ENCODE measurements at regions not wholly inside any gene's neighbourhood (a gene's known extent, or its start where the extent isn't known, plus 50 kb on each side); places are given as distances from the start of the nearest gene placed in this dataset.
A peak's percentile ranks its signal among the peaks of the same experiment; 100 is the strongest.
"Not testable (repeated sequence)": the region's sequence is repeated elsewhere in the genome, so short reads cannot be mapped to it uniquely, and the experiment has no call there.

DNA sequence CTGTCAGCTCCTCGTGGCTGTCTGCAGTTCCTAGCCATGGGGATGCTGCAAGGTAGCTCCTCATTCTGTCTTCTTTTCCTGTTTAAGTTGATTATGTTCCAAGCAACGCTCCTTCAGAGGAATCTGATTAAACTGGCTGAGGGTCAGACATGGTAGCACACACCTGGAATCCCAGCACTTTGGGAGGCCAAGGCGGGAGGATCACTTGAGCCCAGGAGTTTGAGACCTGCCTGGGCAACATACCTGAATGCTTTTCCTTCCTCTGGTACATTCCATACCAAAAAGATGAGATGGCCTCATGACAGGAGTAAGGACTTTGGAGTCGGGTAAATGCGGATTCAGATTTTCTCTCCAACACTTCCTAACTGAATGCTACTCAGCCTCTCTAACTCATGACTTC is 246.8 kb upstream of the JARID2 start:
- Mint-ChIP-seq H3K27ac (no peak overlapping the region), H3K4me1 (no peaks in the 10 kb centered on the region), H3K27me3 (ENCODE audit: low read depth in 3 of 3) (peaks cover 0 to 4% (median 3%) of the 10 kb centered on the region in 3 donors), H3K36me3 (no peaks in the 10 kb centered on the region), H3K4me3 (no peak overlapping the region), H3K9me3 (no peaks in the 10 kb centered on the region)
- DNase-seq, result no peak

DNA sequence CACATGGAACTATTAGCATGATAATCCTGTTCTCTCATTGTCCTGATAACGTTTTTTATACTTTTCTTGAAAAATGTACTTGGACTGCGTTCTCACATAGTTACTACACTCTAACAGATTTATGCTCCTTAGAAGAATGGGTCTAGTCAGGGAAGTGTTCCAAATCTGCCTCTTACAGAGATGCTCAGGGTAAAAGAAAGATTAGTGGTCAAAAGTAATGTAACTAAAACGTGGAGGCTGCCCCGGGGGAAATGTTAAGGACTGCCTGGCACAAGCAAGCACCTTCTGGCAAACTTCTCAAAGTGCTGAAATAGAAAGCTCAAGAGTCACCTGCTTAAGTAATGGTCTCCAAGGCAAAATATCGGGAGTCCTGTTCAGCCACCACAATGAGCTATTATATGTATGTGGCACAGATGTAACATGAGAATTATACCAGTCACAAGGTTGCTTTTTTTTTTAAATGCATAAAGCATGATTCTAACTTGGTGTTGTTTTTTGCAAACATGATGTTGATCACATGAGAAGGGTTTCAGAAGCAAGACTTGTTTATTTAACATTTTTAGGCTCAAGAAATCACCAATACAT is 244.5 kb upstream of the JARID2 start:
- H3K4me1 Mint-ChIP-seq, result no peaks in the 10 kb centered on the region
- H3K4me3 Mint-ChIP-seq, result no peak overlapping the region
- no peak overlapping the region for H3K27ac Mint-ChIP-seq
- H3K36me3 Mint-ChIP-seq, result no peaks in the 10 kb centered on the region
- H3K27me3 Mint-ChIP-seq (ENCODE audit: low read depth in 3 of 3), result peaks cover 1 to 4% (median 3%) of the 10 kb centered on the region in 3 donors
- DNase-seq, result no peak
- H3K9me3 Mint-ChIP-seq, result no peaks in the 10 kb centered on the region

DNA sequence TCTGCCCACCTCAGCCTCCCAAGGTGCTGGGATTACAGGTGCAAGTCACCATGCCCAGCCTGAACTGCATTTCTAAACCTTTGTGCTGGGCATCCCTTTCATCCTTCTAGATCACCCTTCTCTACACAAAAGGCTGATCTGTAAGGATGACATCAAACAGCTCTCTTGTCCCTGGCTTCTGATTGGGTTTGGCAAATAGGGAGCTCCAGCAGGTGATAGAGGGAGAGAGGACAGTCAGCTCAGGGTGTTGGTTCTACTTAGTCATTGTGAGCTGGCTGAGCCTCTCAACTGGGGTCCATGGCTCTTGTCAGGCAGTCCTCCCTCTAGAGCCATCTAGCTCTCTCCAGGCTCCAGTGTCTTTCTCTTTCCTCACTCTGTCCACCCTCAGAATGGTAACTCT is 237.6 kb upstream of the JARID2 start:
- Mint-ChIP-seq H3K27ac (no peak overlapping the region), H3K4me3 (no peak overlapping the region), H3K36me3 (peaks cover 0 to 8% (median 0%) of the 10 kb centered on the region in 3 donors), H3K9me3 (no peaks in the 10 kb centered on the region), H3K27me3 (ENCODE audit: low read depth in 3 of 3) (peaks cover 3 to 5% (median 3%) of the 10 kb centered on the region in 3 donors), H3K4me1 (no peaks in the 10 kb centered on the region)
- no peak for DNase-seq

DNA sequence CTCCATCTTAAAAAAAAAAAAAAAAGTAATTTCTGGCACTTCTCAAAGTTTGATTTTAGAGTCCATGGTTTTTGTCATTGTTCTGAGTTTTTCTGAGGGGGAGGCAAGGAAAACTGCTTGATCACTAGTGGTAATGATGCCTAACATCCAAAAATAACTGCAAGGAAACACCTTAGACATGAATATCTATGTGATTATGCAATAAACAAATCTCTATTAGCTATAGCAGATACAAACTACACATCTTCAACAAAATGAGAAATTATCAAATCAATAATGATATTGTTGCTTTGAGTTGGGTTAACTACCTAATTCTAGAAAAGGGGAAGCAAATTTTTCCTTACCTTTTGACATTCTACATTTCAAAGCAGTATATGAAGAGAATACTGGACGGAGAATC is 230.9 kb upstream of the JARID2 start:
- Mint-ChIP-seq H3K4me1 (no peaks in the 10 kb centered on the region), H3K9me3 (no peaks in the 10 kb centered on the region), H3K4me3 (no peak overlapping the region), H3K27me3 (ENCODE audit: low read depth in 3 of 3) (peaks cover 0 to 6% (median 3%) of the 10 kb centered on the region in 3 donors), H3K27ac (no peak overlapping the region), H3K36me3 (peaks cover 0 to 5% (median 0%) of the 10 kb centered on the region in 3 donors)
- no peak for DNase-seq

DNA sequence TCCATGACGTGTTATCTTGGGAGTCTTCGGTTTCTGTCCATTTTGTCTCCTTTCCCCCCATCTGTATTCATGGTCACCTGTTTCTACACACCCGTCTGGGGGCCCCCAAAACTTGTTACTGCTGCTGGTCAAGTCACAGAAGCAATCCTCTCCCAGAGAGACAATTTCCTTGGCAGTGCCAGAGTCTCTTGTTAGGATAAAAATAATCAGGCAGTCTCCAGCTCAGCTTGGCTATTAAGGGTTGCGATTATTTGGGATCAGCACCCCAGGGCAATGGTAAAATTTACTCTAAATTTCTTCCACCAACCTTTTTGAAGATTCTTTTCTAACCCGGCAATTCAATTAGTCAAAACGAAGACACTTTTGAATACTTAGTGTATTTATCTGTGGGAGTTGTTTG is 229.1 kb upstream of the JARID2 start:
- Mint-ChIP-seq H3K4me3 (no peak overlapping the region), H3K27ac (no peak overlapping the region), H3K27me3 (ENCODE audit: low read depth in 3 of 3) (peaks cover 0 to 9% (median 0%) of the 10 kb centered on the region in 3 donors), H3K36me3 (no peaks in the 10 kb centered on the region), H3K4me1 (peaks cover 9% of the 10 kb centered on the region in 2 donors), H3K9me3 (no peaks in the 10 kb centered on the region)
- DNase-seq, result no peak

DNA sequence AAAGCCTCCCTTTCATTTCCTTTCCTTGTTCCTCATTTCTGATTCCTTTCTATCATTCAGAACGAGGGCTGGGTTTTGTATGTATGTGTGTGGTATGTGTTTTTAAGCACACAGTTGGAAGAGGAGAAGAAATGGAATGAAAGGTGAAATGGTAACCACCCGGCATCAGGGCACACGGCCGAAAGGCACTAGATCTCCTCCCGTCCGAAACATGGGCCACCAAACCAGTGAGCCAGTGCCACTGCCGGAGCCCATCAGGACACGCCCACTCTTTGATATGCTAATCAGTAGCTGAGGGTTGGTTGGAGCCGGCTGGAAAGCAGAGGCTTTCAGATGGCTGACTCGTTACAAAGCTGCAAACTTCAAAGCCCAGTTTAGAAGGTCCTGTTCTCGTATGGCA is 228.6 kb upstream of the JARID2 start:
- Mint-ChIP-seq H3K27me3 (ENCODE audit: low read depth in 3 of 3) (peaks cover 0 to 11% (median 0%) of the 10 kb centered on the region in 3 donors), H3K4me3 (no peak overlapping the region), H3K9me3 (no peaks in the 10 kb centered on the region), H3K27ac (no peak overlapping the region), H3K36me3 (no peaks in the 10 kb centered on the region), H3K4me1 (peaks cover 13% of the 10 kb centered on the region in 2 donors)
- DNase-seq, result no peak

DNA sequence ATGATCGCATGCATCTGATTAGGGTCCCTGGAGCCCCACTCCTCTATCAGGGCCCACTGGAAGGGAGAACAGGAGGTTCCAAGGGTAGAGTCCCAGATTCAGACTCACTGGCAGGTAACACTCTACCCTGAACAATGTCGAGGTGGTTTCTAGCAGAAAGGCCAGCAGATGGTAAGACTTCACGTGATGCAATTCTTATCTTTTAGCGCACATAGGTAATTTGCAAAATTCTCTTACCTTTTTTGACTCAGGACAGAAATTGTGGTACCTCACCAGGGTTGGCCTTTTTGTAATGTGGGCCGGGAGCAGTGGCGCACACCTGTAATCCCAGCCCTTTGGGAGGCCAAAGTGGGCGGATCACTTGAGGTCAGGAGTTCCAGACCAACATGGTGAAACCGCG is 228.1 kb upstream of the JARID2 start:
- DNase-seq, result no peak
- no peak overlapping the region for H3K4me3 Mint-ChIP-seq
- no peaks in the 10 kb centered on the region for H3K36me3 Mint-ChIP-seq
- no peaks in the 10 kb centered on the region for H3K9me3 Mint-ChIP-seq
- no peak overlapping the region for H3K27ac Mint-ChIP-seq
- peaks cover 16 to 18% of the 10 kb centered on the region in 2 donors for H3K4me1 Mint-ChIP-seq
- peaks cover 0 to 11% (median 0%) of the 10 kb centered on the region in 3 donors for H3K27me3 Mint-ChIP-seq (ENCODE audit: low read depth in 3 of 3)

DNA sequence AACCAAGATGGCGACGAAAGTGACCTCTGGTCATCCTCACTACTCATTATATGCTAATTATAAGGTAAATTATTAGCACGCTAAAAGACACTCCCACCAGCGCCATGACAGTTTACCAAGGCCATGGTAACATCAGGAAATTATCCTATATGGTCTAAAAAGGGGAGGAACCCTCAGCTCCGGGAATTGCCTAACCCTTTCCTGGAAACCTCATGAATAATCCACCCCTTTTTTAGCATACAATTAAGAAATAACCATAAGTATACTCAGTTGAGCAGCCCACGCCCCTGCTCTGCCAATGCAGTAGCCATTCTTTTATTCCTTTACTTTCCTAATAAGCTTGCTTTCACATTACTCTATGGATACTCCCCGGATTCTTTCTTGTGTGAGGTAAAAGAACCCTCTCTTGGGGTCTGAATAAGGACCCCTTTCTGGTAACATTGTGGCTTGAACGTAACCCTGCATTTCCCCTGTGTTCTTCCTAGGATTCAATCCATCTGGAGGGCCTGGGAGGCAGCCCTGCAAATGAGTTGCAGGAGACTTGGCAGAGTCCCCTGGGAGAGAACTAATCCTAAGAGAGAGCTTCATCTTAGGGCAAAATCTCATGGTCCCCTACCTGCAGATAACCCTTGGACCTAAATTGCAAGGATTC is 225.6 kb upstream of the JARID2 start:
- peaks cover 24 to 29% of the 10 kb centered on the region in 2 donors for H3K4me1 Mint-ChIP-seq
- DNase-seq, result no peak
- H3K9me3 Mint-ChIP-seq, result no peaks in the 10 kb centered on the region
- no peaks in the 10 kb centered on the region for H3K36me3 Mint-ChIP-seq
- H3K27ac Mint-ChIP-seq, result no peak overlapping the region
- H3K27me3 Mint-ChIP-seq (ENCODE audit: low read depth in 3 of 3), result peaks cover 0 to 15% (median 0%) of the 10 kb centered on the region in 3 donors
- peak overlapping the region in 1 of 5 donors; percentile 20 for H3K4me3 Mint-ChIP-seq

DNA sequence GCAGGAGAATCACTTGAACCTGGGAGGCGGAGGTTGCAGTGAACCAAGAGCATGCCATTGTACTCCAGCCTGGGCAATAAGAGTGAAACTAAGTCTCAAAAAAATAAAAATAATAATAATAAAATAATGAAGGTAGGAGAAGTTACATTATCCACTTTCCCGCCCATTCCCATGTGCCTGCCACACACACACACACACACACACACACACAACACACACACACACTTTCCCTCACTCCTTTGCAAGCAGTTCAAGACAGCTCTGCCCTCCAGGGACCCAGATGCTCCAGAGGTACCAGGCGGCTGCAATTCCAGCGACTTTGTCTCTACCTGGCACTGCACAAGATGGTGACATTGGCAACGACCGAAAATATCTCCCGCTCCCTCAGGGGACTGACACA is 224.8 kb upstream of the JARID2 start:
- Mint-ChIP-seq H3K9me3 (no peaks in the 10 kb centered on the region), H3K36me3 (no peaks in the 10 kb centered on the region), H3K27ac (peak overlapping the region in 1 of 6 donors; percentile 59), H3K4me3 (peak overlapping the region in 1 of 5 donors; percentile 31), H3K4me1 (peaks cover 24 to 29% of the 10 kb centered on the region in 2 donors), H3K27me3 (ENCODE audit: low read depth in 3 of 3) (peaks cover 0 to 15% (median 0%) of the 10 kb centered on the region in 3 donors)
- no peak for DNase-seq

DNA sequence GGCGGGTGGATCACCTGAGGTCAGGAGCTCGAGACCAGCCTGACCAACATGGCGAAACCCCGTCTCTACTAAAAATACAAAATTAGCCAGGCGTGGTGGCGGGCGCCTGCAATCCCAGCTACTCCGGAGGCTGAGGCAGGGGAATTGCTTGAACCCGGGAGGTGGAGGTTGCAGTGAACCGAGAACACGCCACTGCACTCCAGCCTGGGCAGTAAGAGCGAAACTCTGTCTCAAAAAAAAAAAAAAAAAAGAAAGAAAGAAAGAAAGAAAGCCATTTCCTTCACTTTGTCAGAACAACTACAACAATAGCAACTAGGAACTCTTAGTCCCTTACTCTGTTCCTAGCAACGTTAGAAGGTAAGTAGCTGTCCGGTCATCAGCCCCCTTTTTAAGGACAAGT is 222.9 kb upstream of the JARID2 start:
- Mint-ChIP-seq H3K27ac (peak overlapping the region; percentile 76 to 90 (median 83)), H3K27me3 (ENCODE audit: low read depth in 3 of 3) (peaks cover 0 to 18% (median 2%) of the 10 kb centered on the region in 3 donors), H3K4me3 (peak overlapping the region; percentile 62 to 84 (median 75)), H3K4me1 (peaks cover 24 to 29% of the 10 kb centered on the region in 2 donors)
- DNase-seq, H3K9me3 Mint-ChIP-seq, H3K36me3 Mint-ChIP-seq: not testable (repeated sequence)

DNA sequence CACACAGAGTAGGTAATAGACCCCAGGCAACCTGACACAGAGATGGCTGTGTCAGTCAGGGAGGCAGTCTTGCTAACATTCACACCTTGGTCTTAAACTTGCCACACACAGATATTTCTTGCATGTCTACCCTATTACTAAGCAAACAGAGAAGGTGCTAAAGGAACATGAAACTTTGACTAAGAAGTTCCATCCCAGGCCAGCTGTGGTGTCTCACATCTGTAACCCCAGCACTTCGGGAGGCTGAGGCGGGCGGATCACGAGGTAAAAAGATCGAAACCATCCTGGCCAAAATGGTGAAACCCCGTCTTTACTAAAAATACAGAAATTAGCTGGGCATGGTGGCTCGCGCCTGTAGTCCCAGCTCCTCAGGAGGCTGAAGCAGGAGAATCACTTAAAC is 222.4 kb upstream of the JARID2 start:
- peak; percentile 73 to 77 (median 76) for DNase-seq
- H3K27ac Mint-ChIP-seq, result peak overlapping the region; percentile 76 to 90 (median 83)

DNA sequence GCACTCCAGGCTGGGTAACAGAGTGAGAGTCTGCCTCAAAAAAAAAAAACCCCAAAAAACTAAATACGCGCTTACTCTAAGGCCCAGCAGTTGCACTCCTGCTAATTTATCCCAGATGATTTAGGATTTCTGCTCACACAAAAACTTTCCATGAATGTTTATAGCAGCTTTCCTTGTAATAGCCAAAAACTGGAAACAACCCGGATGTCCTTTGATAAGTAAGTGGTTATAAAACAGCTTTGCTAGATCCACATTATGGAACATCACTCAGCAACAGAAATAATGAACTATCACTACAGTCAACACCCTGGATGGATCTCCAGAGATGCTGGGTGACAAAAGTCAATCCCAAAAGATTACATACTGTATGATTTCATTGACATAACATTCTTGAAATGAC is 220.4 kb upstream of the JARID2 start:
- DNase-seq, result no peak
- Mint-ChIP-seq H3K36me3 (no peaks in the 10 kb centered on the region), H3K27ac (no peak overlapping the region), H3K9me3 (peaks cover 0 to 4% (median 0%) of the 10 kb centered on the region in 6 donors), H3K4me1 (peaks cover 24 to 29% of the 10 kb centered on the region in 2 donors), H3K4me3 (no peak overlapping the region), H3K27me3 (ENCODE audit: low read depth in 3 of 3) (peaks cover 0 to 17% (median 2%) of the 10 kb centered on the region in 3 donors)

More for the DNA sequence above, 222.4 kb upstream of the JARID2 start:
- Mint-ChIP-seq H3K27me3 (ENCODE audit: low read depth in 3 of 3) (peaks cover 0 to 19% (median 2%) of the 10 kb centered on the region in 3 donors), H3K36me3 (no peaks in the 10 kb centered on the region), H3K4me3 (peak overlapping the region; percentile 62 to 84 (median 75)), H3K9me3 (peaks cover 0 to 4% (median 0%) of the 10 kb centered on the region in 6 donors), H3K4me1 (peaks cover 24 to 29% of the 10 kb centered on the region in 2 donors)

DNA sequence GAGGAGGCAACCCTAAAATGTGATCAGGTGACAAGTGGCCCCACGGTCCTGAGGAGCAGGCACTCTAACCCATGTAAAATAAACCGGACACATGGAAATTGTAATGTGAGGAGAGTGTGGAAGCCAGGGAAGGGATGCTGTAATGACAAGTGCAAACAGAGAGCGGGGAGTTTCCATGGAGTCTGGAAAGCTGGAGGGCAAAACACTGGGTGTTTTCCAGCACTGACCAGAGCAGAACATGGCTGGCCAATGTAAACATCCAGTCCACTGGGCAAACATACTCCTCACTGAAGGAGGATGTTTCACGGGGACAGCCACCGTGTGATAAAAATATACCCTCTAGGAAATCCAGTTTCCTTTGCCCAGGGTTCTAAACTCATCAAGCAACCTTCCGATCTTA is 219.0 kb upstream of the JARID2 start:
- Mint-ChIP-seq H3K27ac (no peak overlapping the region), H3K4me3 (no peak overlapping the region)

DNA sequence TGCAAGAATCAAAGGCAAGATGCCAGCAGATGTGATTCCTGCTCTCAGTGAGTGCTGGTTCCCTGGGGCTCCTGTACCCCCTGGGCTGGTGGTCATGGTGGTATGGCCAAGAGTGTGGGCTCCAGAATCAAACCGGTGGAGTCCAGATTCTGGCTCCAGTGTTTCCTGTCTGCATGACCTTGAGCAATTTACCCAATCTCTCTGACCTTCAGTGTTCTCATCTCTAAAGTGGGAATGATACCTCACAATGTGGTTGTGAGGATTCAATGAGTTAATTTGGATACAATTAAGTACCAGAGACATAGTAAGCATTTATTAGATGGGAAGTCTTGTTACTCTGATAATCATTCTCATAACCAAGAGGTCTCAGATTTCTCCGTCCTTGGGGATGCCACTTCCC is 218.4 kb upstream of the JARID2 start:
- H3K27me3 Mint-ChIP-seq (ENCODE audit: low read depth in 3 of 3), result peaks cover 0 to 12% (median 2%) of the 10 kb centered on the region in 3 donors
- no peak overlapping the region for H3K27ac Mint-ChIP-seq
- H3K36me3 Mint-ChIP-seq, result peaks cover 0 to 4% (median 0%) of the 10 kb centered on the region in 3 donors
- DNase-seq, result no peak
- H3K4me3 Mint-ChIP-seq, result no peak overlapping the region
- H3K4me1 Mint-ChIP-seq, result peaks cover 12 to 24% of the 10 kb centered on the region in 2 donors
- H3K9me3 Mint-ChIP-seq, result peaks cover 0 to 4% (median 0%) of the 10 kb centered on the region in 6 donors

More for the DNA sequence above, 219.0 kb upstream of the JARID2 start:
- DNase-seq, result no peak
- peaks cover 17 to 26% of the 10 kb centered on the region in 2 donors for H3K4me1 Mint-ChIP-seq
- peaks cover 0 to 14% (median 2%) of the 10 kb centered on the region in 3 donors for H3K27me3 Mint-ChIP-seq (ENCODE audit: low read depth in 3 of 3)
- peaks cover 0 to 4% (median 0%) of the 10 kb centered on the region in 6 donors for H3K9me3 Mint-ChIP-seq
- peaks cover 0 to 4% (median 0%) of the 10 kb centered on the region in 3 donors for H3K36me3 Mint-ChIP-seq

Data from immature natural killer cell (primary cell).